ENCODE measurements at regions not wholly inside any gene's neighbourhood (a gene's known extent, or its start where the extent isn't known, plus 50 kb on each side); places are given as distances from the start of the nearest gene placed in this dataset.
"Not testable (repeated sequence)": the region's sequence is repeated elsewhere in the genome, so short reads cannot be mapped to it uniquely, and the experiment has no call there.

DNA sequence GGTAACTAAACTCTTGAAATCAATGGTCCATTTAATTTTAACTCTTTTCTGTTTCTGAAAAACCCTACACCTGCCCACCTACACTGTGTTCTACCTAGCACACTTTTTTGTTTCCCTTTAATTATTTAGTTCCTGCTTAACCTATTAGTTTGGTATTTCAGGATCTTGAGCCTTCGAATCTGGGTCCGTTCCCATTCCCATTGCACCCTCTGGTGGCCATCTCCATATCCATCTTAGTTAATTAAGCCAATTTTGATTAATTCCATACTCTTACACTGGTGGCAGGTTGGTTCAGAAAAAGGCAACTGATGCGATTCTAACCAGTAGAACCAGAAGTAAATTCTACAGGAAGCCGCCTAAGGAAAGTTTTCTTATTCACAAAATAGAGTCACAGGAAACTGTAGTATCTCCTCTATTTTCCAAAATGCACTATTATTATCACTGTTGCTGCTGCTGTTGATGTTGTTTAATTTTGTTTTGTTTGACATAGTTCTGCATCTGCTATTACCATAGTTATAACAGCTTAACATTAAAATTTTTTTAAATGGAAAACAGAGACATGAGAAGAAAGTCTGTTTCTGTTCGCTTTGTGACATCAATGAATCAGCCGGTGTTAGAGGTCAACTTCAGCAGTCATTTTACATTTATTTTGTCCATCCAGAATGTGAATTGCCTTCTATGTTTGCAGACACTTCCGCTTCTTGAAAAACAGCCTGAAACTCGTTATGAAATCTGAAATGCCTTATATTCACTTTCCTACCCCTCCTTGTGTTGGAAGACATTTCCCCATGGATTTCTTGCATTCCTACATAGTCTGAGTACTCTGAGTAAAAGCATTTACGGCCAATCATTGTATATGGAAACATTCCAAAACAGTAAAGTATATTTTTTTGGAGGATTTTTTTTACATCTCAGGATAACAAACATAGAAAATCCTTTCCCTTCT is 115.5 kb upstream of the NCAM2 start:
- DNase-seq = peak; percentile 20 to 29

DNA sequence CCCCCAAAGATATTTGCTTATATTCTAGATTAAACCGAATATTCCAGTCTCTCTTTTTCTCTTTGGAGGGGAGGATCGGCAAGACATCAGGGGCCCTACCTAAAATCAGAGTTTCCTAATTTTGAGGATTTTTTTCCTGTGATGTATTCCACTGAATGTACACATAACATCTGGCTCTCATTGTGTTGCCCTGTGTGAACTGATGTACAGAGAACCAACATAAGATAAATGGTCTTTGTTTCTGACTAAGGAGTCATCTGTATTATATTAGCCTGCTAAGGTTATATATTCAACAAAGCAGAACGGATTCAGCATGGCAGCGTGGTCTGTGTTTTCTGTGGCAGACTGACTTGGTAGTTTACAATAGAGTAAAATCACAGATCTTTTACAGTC is 114.8 kb upstream of the NCAM2 start:
- DNase-seq = no peak

DNA sequence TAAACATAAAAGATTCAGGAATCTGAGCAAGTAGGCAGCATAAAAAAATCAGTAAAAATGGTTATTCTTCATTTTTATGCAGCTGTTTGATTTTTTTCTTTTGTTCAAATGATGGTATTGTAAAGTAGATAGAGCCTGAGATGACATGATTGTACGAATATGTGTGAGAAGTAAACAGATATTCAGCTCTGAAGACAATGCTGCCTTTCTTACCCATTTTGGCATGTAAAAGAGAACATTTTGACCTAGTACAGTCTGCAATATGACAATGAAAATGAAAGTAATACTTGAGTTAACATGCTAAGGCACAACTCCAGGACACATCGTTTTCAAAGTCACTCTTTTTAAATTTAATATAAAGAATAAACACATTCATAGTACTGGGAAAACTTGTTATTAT is 95.7 kb upstream of the NCAM2 start:
- DNase-seq = no peak

DNA sequence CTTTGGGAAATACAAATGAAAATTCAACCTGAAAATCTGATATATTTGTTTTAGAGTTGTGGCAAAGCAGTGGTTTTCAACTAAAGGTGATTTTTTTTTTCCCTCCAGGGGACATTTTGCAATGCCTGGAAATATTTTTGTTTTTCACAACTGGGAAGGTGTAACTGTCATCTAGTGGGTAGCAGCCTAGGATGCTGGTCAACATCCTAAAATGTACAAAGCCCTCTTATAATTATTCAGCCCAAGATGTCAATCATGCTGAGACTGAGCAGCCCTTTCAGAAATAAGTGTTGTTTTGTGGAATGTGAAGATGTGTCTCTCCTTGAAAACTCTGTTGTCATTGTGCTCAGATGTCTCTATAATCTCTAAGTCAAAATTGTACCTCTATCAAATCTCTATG is 95.2 kb upstream of the NCAM2 start:
- DNase-seq = no peak

DNA sequence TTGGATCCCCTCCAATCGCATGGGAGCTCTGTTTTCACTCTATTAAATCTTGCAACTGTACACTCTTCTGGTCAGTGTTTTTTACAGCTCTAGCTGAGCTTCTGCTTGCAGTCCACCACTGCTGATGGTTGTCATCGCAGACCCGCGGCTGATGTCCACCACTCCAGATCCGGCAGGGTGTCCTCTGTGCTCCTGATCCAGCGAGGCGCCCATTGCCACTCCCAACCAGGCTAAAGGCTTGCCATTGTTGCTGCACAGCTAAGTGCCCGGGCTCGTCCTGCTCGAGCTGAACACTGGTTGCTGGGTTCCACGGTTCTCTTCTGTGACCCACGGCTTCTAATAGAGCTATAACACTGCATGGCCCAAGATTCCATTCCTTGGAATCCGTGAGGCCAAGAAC is 70.7 kb upstream of the NCAM2 start:
- not testable (repeated sequence) for DNase-seq

DNA sequence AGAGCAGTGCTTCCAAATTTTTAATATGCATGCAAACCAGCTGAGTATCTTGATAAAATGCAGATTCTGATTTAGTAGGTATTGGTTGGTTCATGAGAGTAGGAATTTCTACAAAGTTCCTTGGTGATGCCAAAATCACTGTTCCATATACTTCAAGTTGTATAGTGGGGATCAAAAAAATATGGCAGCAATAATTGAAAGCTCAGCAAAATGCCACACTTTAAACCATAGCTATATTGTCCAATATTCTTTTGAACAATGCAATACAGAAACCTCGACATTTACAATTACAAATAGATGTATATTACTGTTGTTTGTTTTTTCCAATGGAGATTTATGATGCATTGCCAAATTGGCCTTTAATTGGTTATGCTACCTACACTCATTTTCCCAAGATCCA is 55.7 kb upstream of the NCAM2 start:
- DNase-seq = no peak

DNA sequence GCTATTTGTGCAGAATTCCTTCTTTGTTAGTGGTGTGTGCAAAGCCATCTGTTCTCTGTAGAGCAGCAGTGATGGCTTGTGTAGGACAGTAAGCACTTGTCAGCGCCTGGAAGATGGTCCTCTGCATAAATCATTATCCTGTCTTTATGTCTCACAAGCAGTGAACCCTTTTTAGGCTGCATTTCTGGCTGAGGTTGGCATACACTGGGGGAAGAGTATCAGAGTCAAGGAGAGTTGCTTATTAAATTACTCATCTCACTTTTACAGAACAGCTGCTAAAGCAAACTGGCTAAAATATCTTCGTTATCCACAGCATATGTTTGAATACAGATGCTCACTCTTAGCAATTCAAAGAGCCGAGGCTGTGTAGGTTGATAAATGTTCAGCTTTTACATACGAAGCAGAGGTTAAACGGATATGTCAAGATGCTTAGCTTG is 54.6 kb upstream of the NCAM2 start:
- no peak for DNase-seq

DNA sequence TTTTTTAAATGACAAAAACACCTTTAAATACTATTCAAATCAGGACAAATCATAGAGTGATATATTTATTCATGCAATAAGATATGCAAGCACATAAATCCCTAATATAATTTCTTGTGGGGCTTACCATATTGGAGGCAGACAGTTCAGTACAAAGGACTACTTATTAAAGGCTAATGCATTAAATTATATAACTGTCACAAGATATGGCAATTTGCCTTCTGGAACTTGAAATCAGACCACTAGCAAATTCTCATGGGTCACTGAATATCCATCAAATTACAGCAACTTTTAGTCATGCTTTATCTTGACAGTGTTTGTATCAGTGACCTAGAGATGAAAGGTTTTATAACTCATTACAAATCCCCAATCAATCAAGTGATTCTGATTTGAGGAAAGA is 54.1 kb upstream of the NCAM2 start:
- no peak for DNase-seq

DNA sequence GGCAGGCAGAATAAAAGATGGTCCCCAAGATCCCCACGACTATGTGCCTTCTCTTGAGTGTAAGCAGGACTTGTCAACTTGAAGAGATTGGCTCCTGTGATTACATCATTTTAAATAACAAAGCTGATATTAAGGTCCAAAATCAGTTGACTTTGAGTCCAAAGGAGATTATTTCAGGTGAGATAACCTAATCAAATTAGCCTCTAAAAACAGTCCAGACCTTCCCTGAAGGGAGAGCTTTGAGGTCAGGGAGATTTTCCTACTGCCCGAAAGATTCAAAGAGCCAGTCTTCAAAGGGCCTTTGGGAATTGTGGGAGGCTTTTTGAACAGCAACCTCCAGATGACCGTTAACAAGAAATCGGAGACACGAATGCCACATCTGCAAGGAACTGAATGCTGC is 51.5 kb upstream of the NCAM2 start:
- no peak for DNase-seq

All from NCI-H187 (cell line).